GM23338 (cell line): ENCODE measurements at regions not wholly inside any gene's neighbourhood (a gene's known extent, or its start where the extent isn't known, plus 50 kb on each side); places are given as distances from the start of the nearest gene placed in this dataset.

Experiments
- ATAC-seq: fragments of 200-7000 bp; cut with Tn5 transposase; 3 replicates; pipeline ENCODE4 v1.9.1; 2020
- DNase-seq: peaks from one replicate; pipeline ENCODE4 v3.0.0-alpha.2; 2015; ENCODE audit warnings: low spot score
- H2AFZ ChIP-seq: fragments of 200-600 bp; sonication (generic); 2 replicates; pipeline ENCODE4 v1.8.0; 2016; ENCODE audit warnings: antibody characterized with exemption, mild to moderate bottlenecking, moderate library complexity
- H3F3A ChIP-seq: fragments of 200-600 bp; sonication (generic); replicated peaks from 2 replicates; pipeline ENCODE4 v1.8.0; 2017; ENCODE audit warnings: antibody characterized with exemption, mixed run types, low read depth
- H3K27ac ChIP-seq: fragments of 200-600 bp; sonication (generic); 2 replicates; pipeline ENCODE4 v1.6.1; 2016; ENCODE audit warnings: low read depth
- H3K27me3 ChIP-seq: fragments of 200-600 bp; sonication (generic); 2 replicates; pipeline ENCODE4 v1.8.0; 2016; ENCODE audit warnings: mild to moderate bottlenecking, mixed run types, moderate library complexity; ENCODE audit not compliant: insufficient read depth
- H3K36me3 ChIP-seq: fragments of 200-600 bp; sonication (generic); 2 replicates; pipeline ENCODE4 v1.8.0; 2016; ENCODE audit warnings: mild to moderate bottlenecking; ENCODE audit not compliant: insufficient read depth
- H3K4me1 ChIP-seq: fragments of 200-600 bp; sonication (generic); 2 replicates; pipeline ENCODE4 v1.8.0; 2016; ENCODE audit warnings: mild to moderate bottlenecking, moderate library complexity; ENCODE audit not compliant: insufficient read depth
- H3K4me2 ChIP-seq: fragments of 200-600 bp; sonication (generic); 2 replicates; pipeline ENCODE4 v1.7.1; 2017; ENCODE audit warnings: mixed run types
- H3K4me3 ChIP-seq: fragments of 200-600 bp; sonication (generic); 2 replicates; pipeline ENCODE4 v1.6.1; 2016; ENCODE audit warnings: mixed run types
- H3K79me2 ChIP-seq: fragments of 200-600 bp; sonication (generic); replicated peaks from 2 replicates; pipeline ENCODE4 v1.8.0; 2017; ENCODE audit warnings: mild to moderate bottlenecking; ENCODE audit not compliant: insufficient read depth
- H3K9me2 ChIP-seq: fragments of 200-600 bp; sonication (generic); 2 replicates; pipeline ENCODE4 v1.8.0; 2017; ENCODE audit not compliant: insufficient read depth
- H4K20me1 ChIP-seq: fragments of 200-600 bp; sonication (generic); replicated peaks from 2 replicates; pipeline ENCODE4 v1.8.0; 2017; ENCODE audit warnings: mild to moderate bottlenecking; ENCODE audit not compliant: insufficient read depth
- H3K27ac Mint-ChIP-seq: 2 replicates; pipeline ENCODE4 v1.8.0; 2020; ENCODE audit warnings: inconsistent platforms, mild to moderate bottlenecking, moderate library complexity, mixed read lengths
- H3K27me3 Mint-ChIP-seq: 3 replicates; pipeline ENCODE4 v1.8.0; 2022; ENCODE audit warnings: low read depth, mild to moderate bottlenecking, moderate library complexity, mixed read lengths, inconsistent platforms; ENCODE audit not compliant: insufficient read depth, poor library complexity
- H3K36me3 Mint-ChIP-seq: 3 replicates; pipeline ENCODE4 v1.8.0; 2021; ENCODE audit warnings: low read depth, mild to moderate bottlenecking, inconsistent platforms, moderate library complexity, mixed read lengths
- H3K4me1 Mint-ChIP-seq: 3 replicates; pipeline ENCODE4 v1.8.0; 2020; ENCODE audit warnings: mild to moderate bottlenecking, inconsistent platforms, mixed read lengths
- H3K4me3 Mint-ChIP-seq: 3 replicates; pipeline ENCODE4 v1.8.0; 2021; ENCODE audit warnings: moderate library complexity, mild to moderate bottlenecking, inconsistent platforms, mixed read lengths
- H3K9me3 Mint-ChIP-seq: 3 replicates; pipeline ENCODE4 v1.8.0; 2020; ENCODE audit warnings: moderate library complexity, mild to moderate bottlenecking, inconsistent platforms, mixed read lengths
- EZH2phosphoT487 ChIP-seq: fragments of 200-600 bp; sonication (generic); IDR thresholded peaks from one replicate; pipeline ENCODE4 v1.8.1; 2018; ENCODE audit warnings: antibody characterized with exemption; ENCODE audit not compliant: unreplicated experiment
- JUNB ChIP-seq: IDR thresholded peaks from one replicate; pipeline ENCODE4 v1.6.1; 2016; ENCODE audit warnings: antibody characterized with exemption; ENCODE audit not compliant: unreplicated experiment
- STAT1 ChIP-seq: IDR thresholded peaks from one replicate; pipeline ENCODE4 v1.6.1; 2016; ENCODE audit warnings: antibody characterized with exemption; ENCODE audit not compliant: unreplicated experiment
- ZNF114 ChIP-seq: fragments of 250-450 bp; sonication (Bioruptor Pico); IDR thresholded peaks from 2 replicates; pipeline ENCODE4 v1.5.0; 2020; ENCODE audit warnings: mild to moderate bottlenecking, moderate library complexity
- ZNF331 ChIP-seq: fragments of 250-450 bp; sonication (Bioruptor Pico); IDR thresholded peaks from 2 replicates; pipeline ENCODE4 v1.5.0; 2020; ENCODE audit warnings: low read depth, mild to moderate bottlenecking, moderate library complexity
- TF ChIP-seq, protein P1 (sequence below): fragments of 250-450 bp; sonication (Bioruptor Pico); IDR thresholded peaks from 2 replicates; pipeline ENCODE4 v1.5.0; 2020; ENCODE audit warnings: mild to moderate bottlenecking, moderate library complexity
- TF ChIP-seq, protein P2 (sequence below), 2 experiments: fragments of 200-600 bp in 1 of 2; sonication (generic) in 1 of 2; conservative IDR thresholded peaks; 2 replicates each; pipeline versions ENCODE4 v1.5.1 to v1.6.1; 2016 to 2017; ENCODE audit warnings: antibody characterized with exemption in 2 of 2, low read depth in 2 of 2, mild to moderate bottlenecking in 2 of 2, moderate library complexity in 1 of 2

DNA sequence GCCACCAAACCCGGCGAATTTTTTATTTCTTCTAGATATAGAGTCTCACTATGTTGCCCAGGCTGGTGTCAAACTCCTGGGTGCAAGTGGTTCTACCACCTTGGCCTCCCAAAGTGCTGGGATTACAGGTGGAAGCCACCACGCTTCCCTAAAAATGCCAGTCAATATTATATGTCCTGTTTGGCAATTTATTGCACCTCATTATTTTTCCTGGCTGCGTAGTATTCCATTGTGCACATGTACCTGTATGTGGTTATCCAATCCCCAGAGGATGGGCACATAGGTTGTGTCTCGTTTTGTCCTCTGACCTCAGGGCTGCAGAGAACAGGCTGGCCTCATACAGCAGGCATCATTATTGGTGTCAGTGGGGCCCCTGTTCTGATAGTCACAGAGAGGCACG lies 181.7 kb downstream of the C9orf50 start:
- DNase-seq, result no peak
- Mint-ChIP-seq H3K27ac (no peak overlapping the region), H3K27me3 (peaks cover 87% of the 10 kb centered on the region)

DNA sequence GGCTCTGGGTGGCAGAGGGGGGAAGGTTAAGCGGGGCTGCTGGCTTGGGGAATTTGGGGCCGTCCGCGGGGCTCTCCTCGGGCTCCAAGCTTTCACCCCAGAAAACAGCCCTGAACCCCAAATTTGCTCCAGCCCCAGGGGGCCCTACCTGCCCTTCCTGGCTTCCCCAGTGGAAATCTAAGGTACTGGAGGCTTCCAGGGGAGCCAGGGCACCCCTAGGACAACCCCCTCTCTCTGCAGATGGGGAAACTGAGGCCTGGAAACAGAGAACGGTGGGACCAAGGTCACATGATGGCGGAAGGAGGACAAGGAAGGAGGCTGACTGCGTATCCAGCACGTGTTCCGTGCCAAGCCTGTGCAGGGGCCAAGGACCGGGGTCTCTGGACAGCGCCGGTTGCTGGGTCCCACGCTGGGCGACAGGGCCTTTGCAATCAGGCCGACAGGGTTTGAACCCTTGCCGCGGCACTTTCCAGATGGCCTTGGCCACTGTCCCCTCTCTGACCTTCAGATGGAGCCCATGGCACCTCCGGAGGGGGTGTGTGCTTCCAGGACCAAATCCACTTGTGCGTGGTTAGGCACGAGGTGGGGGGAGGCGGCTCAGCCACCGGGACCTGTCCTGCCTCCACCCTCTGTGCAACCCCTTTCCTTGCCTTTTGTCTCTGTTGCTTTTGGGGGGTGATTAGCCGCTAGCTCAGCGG lies 183.1 kb downstream of the C9orf50 start:
- H3K27ac Mint-ChIP-seq, result no peak overlapping the region
- peaks cover 34% of the 10 kb centered on the region for H3K4me1 Mint-ChIP-seq
- DNase-seq (no peak), ATAC-seq (peak; percentile 23)
- H4K20me1 ChIP-seq, result no peaks in the 10 kb centered on the region; the same call in 1 of the 2 replicates
- peak overlapping the region; percentile 91 for H3K4me2 ChIP-seq
- H2AFZ ChIP-seq, result peak overlapping the region; percentile 83
- H3K27ac ChIP-seq, result no peak overlapping the region
- TF ChIP-seq, protein P1, sequence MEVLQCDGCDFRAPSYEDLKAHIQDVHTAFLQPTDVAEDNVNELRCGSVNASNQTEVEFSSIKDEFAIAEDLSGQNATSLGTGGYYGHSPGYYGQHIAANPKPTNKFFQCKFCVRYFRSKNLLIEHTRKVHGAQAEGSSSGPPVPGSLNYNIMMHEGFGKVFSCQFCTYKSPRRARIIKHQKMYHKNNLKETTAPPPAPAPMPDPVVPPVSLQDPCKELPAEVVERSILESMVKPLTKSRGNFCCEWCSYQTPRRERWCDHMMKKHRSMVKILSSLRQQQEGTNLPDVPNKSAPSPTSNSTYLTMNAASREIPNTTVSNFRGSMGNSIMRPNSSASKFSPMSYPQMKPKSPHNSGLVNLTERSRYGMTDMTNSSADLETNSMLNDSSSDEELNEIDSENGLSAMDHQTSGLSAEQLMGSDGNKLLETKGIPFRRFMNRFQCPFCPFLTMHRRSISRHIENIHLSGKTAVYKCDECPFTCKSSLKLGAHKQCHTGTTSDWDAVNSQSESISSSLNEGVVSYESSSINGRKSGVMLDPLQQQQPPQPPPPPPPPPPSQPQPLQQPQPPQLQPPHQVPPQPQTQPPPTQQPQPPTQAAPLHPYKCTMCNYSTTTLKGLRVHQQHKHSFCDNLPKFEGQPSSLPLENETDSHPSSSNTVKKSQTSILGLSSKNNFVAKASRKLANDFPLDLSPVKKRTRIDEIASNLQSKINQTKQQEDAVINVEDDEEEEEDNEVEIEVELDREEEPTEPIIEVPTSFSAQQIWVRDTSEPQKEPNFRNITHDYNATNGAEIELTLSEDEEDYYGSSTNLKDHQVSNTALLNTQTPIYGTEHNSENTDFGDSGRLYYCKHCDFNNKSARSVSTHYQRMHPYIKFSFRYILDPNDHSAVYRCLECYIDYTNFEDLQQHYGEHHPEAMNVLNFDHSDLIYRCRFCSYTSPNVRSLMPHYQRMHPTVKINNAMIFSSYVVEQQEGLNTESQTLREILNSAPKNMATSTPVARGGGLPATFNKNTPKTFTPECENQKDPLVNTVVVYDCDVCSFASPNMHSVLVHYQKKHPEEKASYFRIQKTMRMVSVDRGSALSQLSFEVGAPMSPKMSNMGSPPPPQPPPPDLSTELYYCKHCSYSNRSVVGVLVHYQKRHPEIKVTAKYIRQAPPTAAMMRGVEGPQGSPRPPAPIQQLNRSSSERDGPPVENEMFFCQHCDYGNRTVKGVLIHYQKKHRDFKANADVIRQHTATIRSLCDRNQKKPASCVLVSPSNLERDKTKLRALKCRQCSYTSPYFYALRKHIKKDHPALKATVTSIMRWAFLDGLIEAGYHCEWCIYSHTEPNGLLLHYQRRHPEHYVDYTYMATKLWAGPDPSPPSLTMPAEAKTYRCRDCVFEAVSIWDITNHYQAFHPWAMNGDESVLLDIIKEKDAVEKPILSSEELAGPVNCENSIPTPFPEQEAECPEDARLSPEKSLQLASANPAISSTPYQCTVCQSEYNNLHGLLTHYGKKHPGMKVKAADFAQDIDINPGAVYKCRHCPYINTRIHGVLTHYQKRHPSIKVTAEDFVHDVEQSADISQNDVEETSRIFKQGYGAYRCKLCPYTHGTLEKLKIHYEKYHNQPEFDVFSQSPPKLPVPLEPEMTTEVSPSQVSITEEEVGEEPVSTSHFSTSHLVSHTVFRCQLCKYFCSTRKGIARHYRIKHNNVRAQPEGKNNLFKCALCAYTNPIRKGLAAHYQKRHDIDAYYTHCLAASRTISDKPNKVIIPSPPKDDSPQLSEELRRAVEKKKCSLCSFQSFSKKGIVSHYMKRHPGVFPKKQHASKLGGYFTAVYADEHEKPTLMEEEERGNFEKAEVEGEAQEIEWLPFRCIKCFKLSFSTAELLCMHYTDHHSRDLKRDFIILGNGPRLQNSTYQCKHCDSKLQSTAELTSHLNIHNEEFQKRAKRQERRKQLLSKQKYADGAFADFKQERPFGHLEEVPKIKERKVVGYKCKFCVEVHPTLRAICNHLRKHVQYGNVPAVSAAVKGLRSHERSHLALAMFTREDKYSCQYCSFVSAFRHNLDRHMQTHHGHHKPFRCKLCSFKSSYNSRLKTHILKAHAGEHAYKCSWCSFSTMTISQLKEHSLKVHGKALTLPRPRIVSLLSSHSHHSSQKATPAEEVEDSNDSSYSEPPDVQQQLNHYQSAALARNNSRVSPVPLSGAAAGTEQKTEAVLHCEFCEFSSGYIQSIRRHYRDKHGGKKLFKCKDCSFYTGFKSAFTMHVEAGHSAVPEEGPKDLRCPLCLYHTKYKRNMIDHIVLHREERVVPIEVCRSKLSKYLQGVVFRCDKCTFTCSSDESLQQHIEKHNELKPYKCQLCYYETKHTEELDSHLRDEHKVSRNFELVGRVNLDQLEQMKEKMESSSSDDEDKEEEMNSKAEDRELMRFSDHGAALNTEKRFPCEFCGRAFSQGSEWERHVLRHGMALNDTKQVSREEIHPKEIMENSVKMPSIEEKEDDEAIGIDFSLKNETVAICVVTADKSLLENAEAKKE, result no peak
- TF ChIP-seq, protein P2, sequence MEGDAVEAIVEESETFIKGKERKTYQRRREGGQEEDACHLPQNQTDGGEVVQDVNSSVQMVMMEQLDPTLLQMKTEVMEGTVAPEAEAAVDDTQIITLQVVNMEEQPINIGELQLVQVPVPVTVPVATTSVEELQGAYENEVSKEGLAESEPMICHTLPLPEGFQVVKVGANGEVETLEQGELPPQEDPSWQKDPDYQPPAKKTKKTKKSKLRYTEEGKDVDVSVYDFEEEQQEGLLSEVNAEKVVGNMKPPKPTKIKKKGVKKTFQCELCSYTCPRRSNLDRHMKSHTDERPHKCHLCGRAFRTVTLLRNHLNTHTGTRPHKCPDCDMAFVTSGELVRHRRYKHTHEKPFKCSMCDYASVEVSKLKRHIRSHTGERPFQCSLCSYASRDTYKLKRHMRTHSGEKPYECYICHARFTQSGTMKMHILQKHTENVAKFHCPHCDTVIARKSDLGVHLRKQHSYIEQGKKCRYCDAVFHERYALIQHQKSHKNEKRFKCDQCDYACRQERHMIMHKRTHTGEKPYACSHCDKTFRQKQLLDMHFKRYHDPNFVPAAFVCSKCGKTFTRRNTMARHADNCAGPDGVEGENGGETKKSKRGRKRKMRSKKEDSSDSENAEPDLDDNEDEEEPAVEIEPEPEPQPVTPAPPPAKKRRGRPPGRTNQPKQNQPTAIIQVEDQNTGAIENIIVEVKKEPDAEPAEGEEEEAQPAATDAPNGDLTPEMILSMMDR (conservative IDR thresholded peaks at IDR 0.05; ENCODE audit: low read depth in 2 of 2), result no peak
- TF ChIP-seq ZNF114, result no peak
- TF ChIP-seq ZNF331 (CRISPR knock-in tag), result no peak
- no peak for TF ChIP-seq EZH2phosphoT487
- no peak for TF ChIP-seq JUNB
- no peaks in the 10 kb centered on the region for H3K36me3 Mint-ChIP-seq
- H3K36me3 ChIP-seq, result no peaks in the 10 kb centered on the region
- peaks cover 85% of the 10 kb centered on the region for H3K27me3 ChIP-seq
- H3K4me3 Mint-ChIP-seq, result peak overlapping the region; percentile 64
- H3K9me3 Mint-ChIP-seq, result peaks cover 6% of the 10 kb centered on the region; the same call in 2 of the 3 replicates
- 0 out of 2 replicates have a peak, but pooled peaks cover 2% of the 10 kb centered on the region for H3F3A ChIP-seq
- no peaks in the 10 kb centered on the region for H3K9me2 ChIP-seq
- H3K4me1 ChIP-seq, result peaks cover 14% of the 10 kb centered on the region; the same call in 1 of the 2 replicates
- peaks cover 89% of the 10 kb centered on the region for H3K27me3 Mint-ChIP-seq
- H3K79me2 ChIP-seq, result no peaks in the 10 kb centered on the region
- H3K4me3 ChIP-seq, result peak overlapping the region; percentile 68

More for the DNA sequence above, 181.7 kb downstream of the C9orf50 start:
- Histone ChIP-seq H2AFZ (no peak overlapping the region), H4K20me1 (no peaks in the 10 kb centered on the region; the same call in 1 of the 2 replicates), H3K27me3 (peaks cover 85% of the 10 kb centered on the region), H3K4me2 (no peak overlapping the region), H3F3A (0 out of 2 replicates have a peak, but pooled peaks cover 2% of the 10 kb centered on the region), H3K27ac (no peak overlapping the region), H3K4me1 (peaks cover 14% of the 10 kb centered on the region; the same call in 1 of the 2 replicates), H3K4me3 (no peak overlapping the region), H3K9me2 (no peaks in the 10 kb centered on the region), H3K36me3 (no peaks in the 10 kb centered on the region), H3K79me2 (no peaks in the 10 kb centered on the region)
- no peak for TF ChIP-seq STAT1
- Mint-ChIP-seq H3K4me3 (no peak overlapping the region), H3K4me1 (peaks cover 34% of the 10 kb centered on the region), H3K36me3 (no peaks in the 10 kb centered on the region), H3K9me3 (peaks cover 6% of the 10 kb centered on the region; the same call in 2 of the 3 replicates)
- no peak for ATAC-seq
